H1 (cell line): ENCODE measurements at regions not wholly inside any gene's neighbourhood (a gene's known extent, or its start where the extent isn't known, plus 50 kb on each side); places are given as distances from the start of the nearest gene placed in this dataset.

Experiments used
- ATF3 ChIP-seq: IDR thresholded peaks from 2 replicates; pipeline ENCODE4 v1.6.1; 2011; ENCODE audit warnings: low read depth, mild to moderate bottlenecking, low read length; ENCODE audit not compliant: insufficient read depth
- CTCF ChIP-seq, 3 experiments: IDR thresholded peaks; 1 replicate in 2 of 3; 2 replicates in 1 of 3; pipeline versions ENCODE4 v1.5.1 to v1.6.1; 2011; ENCODE audit warnings: low read length in 3 of 3, mild to moderate bottlenecking in 3 of 3, inconsistent platforms in 2 of 3, low read depth in 1 of 3, moderate library complexity in 1 of 3; ENCODE audit not compliant: insufficient read depth in 1 of 3; ENCODE audit errors: control extremely low read depth in 1 of 3
- GTF2F1 ChIP-seq: IDR thresholded peaks from 2 replicates; pipeline ENCODE4 v1.6.1; 2012; ENCODE audit warnings: low read depth, low read length, improper control_type of control experiment, borderline replicate concordance
- RFX5 ChIP-seq: IDR thresholded peaks from 2 replicates; pipeline ENCODE4 v1.6.1; 2011; ENCODE audit warnings: low read depth, low read length, improper control_type of control experiment, borderline replicate concordance
- SP4 ChIP-seq: IDR thresholded peaks from 2 replicates; pipeline ENCODE4 v1.6.1; 2012; ENCODE audit warnings: low read length, inconsistent platforms
- TBP ChIP-seq: IDR thresholded peaks from 2 replicates; pipeline ENCODE4 v1.6.1; 2011; ENCODE audit warnings: low read depth, low read length, improper control_type of control experiment
- ZNF274 ChIP-seq: IDR thresholded peaks from 2 replicates; pipeline ENCODE4 v1.7.0; 2012; ENCODE audit warnings: low read length, borderline replicate concordance; ENCODE audit errors: extremely low read depth

DNA sequence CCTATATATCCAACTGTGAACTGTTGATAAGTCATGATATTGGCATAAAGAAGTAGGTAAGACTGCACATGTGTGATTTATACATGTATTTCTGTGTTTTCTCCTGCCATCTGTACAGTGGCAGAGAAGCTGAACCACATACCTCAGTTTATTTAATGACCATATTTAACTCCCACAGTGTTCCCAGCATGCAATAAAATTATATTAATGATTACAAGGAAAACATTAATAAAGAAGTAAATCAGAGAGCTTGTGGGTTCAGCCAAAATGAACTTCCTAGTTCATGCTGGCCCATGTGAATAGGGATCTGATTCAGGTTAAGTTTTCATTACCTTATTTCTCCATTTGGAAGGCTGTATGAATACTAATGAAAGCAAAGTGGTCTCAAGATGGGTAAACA lies 439.2 kb downstream of the CNTN6 start:
- TF ChIP-seq CTCF (IDR thresholded peaks at IDR 0.05; ENCODE audit: control extremely low read depth in 1 of 3, insufficient read depth in 1 of 3, low read depth in 1 of 3, low read length in 3 of 3), result no peak
- TF ChIP-seq ZNF274, result no peak
- no peak for TF ChIP-seq TBP
- TF ChIP-seq RFX5, result no peak
- no peak for TF ChIP-seq ATF3
- TF ChIP-seq GTF2F1, result no peak
- TF ChIP-seq SP4, result no peak
